Right lobe of liver (tissue), 6 donors: ENCODE measurements at regions not wholly inside any gene's neighbourhood (a gene's known extent, or its start where the extent isn't known, plus 50 kb on each side); places are given as distances from the start of the nearest gene placed in this dataset.

Experiments
- ATAC-seq, 4 donors: fragments of 200-7000 bp; cut with Tn5 transposase; one replicate each; pipeline ENCODE4 v1.9.1; 2020; ENCODE audit warnings: mild to moderate bottlenecking in 4 of 4, moderate library complexity in 4 of 4
- DNase-seq, 3 donors: peaks; one replicate each; pipeline ENCODE4 v3.0.0-alpha.2; 2020
- H3K27ac ChIP-seq, 3 donors: fragments of 200-600 bp; one replicate each; pipeline ENCODE4 v1.8.0; 2022
- H3K27me3 ChIP-seq, 2 donors: fragments of 200-600 bp; one replicate each; pipeline ENCODE4 v1.8.0; 2022
- H3K36me3 ChIP-seq, 4 donors: fragments of 200-600 bp; sonication (generic) in 1 of 4; one replicate each; pipeline versions ENCODE4 v1.5.1 to v1.8.0; 2017 to 2022; ENCODE audit warnings: control low read depth in 1 of 4
- H3K4me1 ChIP-seq, 4 donors: fragments of 200-600 bp; sonication (generic) in 1 of 4; one replicate each; pipeline versions ENCODE4 v1.5.1 to v1.8.0; 2017 to 2022; ENCODE audit warnings: control low read depth in 1 of 4
- H3K4me3 ChIP-seq, 3 donors: fragments of 200-600 bp; one replicate each; pipeline ENCODE4 v1.8.0; 2022
- H3K9me3 ChIP-seq, 4 donors: fragments of 200-600 bp; sonication (generic) in 1 of 4; one replicate each; pipeline versions ENCODE4 v1.5.1 to v1.8.0; 2017 to 2022; ENCODE audit warnings: control low read depth in 1 of 4
- CTCF ChIP-seq, 4 donors: fragments of 200-600 bp in 3 of 4; fragments of 450-650 bp in 1 of 4; IDR thresholded peaks; one replicate each; pipeline versions ENCODE4 v1.5.1 to v1.8.0; 2016 to 2022; ENCODE audit warnings: antibody characterized with exemption in 4 of 4, mild to moderate bottlenecking in 2 of 4
- POLR2A ChIP-seq: fragments of 450-650 bp; IDR thresholded peaks from one replicate; pipeline ENCODE4 v1.6.1; 2017; ENCODE audit warnings: antibody characterized with exemption, mild to moderate bottlenecking
- WGBS: methylation state at CpG from one replicate; pipeline ENCODE4 v1.1.6; 2018; ENCODE audit warnings: low coverage, low lambda C conversion rate; ENCODE audit not compliant: insufficient coverage; ENCODE audit errors: missing lambda C conversion rate; 5-methylcytosine and 5-hydroxymethylcytosine counted together
- intact Hi-C, 2 donors: fragments of 100-400 bp; cut with DNase I; formaldehyde crosslinking; loops; one replicate each; pipeline versions ENCODE4 v1.11.2 to v1.14.1; 2022
- donor health status: DM: no; HTN: yes; CAD: no.
- donor health status: DM: no; HTN: no; CAD: no.
- donor health status: DM: no; HTN: no; CAD: no.
- donor health status: DM: no; HTN: yes; CAD: no.
- donor health status: DM: no; HTN: yes; CAD: no.

DNA sequence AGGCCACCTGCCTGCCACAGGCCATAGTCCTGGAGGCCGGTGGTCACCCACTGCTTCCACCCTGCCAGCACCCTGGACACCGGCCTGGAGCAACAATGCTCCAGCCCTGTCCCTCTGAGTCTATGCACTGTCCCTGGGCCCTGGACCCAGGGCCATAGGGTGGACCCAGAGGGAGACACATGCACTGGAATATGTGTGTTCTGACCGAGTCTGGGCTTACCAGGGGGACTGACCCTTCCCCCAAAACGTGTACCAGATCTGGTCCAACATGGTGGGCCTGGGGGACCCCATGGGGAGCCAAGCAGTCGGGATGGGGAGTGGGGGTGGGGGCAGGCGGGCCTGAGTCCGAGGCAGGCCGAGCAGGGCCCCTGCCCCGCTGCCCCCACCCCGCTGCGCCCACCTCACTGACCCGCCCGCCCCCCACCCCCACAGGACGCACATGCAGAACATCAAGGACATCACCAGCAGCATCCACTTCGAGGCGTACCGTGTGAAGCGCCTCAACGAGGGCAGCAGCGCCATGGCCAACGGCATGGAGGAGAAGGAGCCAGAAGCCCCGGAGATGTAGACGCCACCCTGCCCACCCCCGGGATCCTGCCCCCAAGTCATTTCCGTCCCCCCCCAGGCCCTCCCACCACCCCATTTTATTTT is 357.4 kb downstream of the SEC14L1 start:
- Histone ChIP-seq H3K27me3 (no peaks in the 10 kb centered on the region), H3K27ac (no peak overlapping the region), H3K9me3 (no peaks in the 10 kb centered on the region), H3K36me3 (peaks cover 0 to 26% (median 9%) of the 10 kb centered on the region in 4 donors), H3K4me3 (no peak overlapping the region), H3K4me1 (no peaks in the 10 kb centered on the region)
- no CpG with 5 or more reads among the region's 25 CpGs for WGBS
- intact Hi-C loops, result loop anchor here in 1 of 2 donors (10.0 kb wide), 1 partner anchor 103 kb away; no protein-coding TSS in a partner anchor
- DNase-seq, result peak in 2 of 3 donors; percentile 37 to 40
- TF ChIP-seq POLR2A (no peak), CTCF (IDR thresholded peaks at IDR 0.05) (no peak)
- ATAC-seq, result no peak

- H3K4me3 ChIP-seq, result no peak overlapping the region
- ATAC-seq (no peak), DNase-seq (peak in 2 of 3 donors; percentile 40 to 52)
- H3K4me1 ChIP-seq, result no peaks in the 10 kb centered on the region
- no peaks in the 10 kb centered on the region for H3K9me3 ChIP-seq
- H3K27me3 ChIP-seq, result no peaks in the 10 kb centered on the region
- 92% methylated on average over 13 of the region's 28 CpGs for WGBS
- TF ChIP-seq CTCF (IDR thresholded peaks at IDR 0.05) (no peak), POLR2A (no peak)
- no peak overlapping the region for H3K27ac ChIP-seq
- H3K36me3 ChIP-seq, result peaks cover 0 to 22% (median 8%) of the 10 kb centered on the region in 4 donors
- intact Hi-C loops, result loop anchor here in 1 of 2 donors (10.0 kb wide), 1 partner anchor 104 kb away; no protein-coding TSS in a partner anchor
Measured at GRCh38 chr17:77498791-77499698, 358.3 kb downstream of the SEC14L1 start.

- WGBS, result 83% methylated on average over 1 of the region's 14 CpGs
- H3K4me3 ChIP-seq, result no peak overlapping the region
- H3K27ac ChIP-seq, result no peak overlapping the region
- TF ChIP-seq CTCF (IDR thresholded peaks at IDR 0.05) (no peak), POLR2A (no peak)
- H3K36me3 ChIP-seq, result peaks cover 0 to 13% (median 8%) of the 10 kb centered on the region in 4 donors
- H3K27me3 ChIP-seq, result no peaks in the 10 kb centered on the region
- H3K9me3 ChIP-seq, result no peaks in the 10 kb centered on the region
- ATAC-seq (no peak), DNase-seq (peak in 2 of 3 donors; percentile 37 to 42)
- intact Hi-C loops, result loop anchor here in 1 of 2 donors (10.0 kb wide), 1 partner anchor 105 kb away; no protein-coding TSS in a partner anchor
- no peaks in the 10 kb centered on the region for H3K4me1 ChIP-seq
Measured at GRCh38 chr17:77499699-77500435, 359.1 kb downstream of the SEC14L1 start.

DNA sequence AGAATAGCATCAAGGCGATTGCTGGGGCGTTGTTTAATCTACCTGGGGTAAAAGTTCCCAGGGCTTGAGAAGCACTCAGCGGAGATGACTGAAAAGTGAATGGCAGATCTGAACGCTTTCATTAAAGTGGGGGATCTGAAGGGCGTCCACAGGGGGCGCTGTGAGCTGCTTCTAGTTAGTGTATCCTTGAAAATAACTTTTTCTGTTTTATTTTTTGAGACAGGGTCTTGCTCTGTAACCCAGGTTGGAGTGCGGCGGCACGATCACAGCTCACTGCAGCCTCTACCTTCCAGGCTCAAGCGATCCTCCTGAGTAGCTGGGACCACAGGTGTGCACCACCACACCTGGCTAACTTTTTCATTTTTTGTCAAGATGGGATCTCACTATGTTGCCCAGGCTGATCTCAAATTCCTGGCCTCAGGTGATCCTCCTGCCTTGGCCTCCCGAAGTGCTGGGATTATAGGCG is 360.4 kb downstream of the SEC14L1 start:
- no peaks in the 10 kb centered on the region for H3K9me3 ChIP-seq
- TF ChIP-seq POLR2A (no peak), CTCF (IDR thresholded peaks at IDR 0.05) (peak in 1 of 4 donors; percentile 24)
- H3K27ac ChIP-seq, result no peak overlapping the region
- no peaks in the 10 kb centered on the region for H3K4me1 ChIP-seq
- ATAC-seq (no peak), DNase-seq (peak in 1 of 3 donors; percentile 20)
- intact Hi-C loops, result no loop called here
- no peaks in the 10 kb centered on the region for H3K27me3 ChIP-seq
- no peak overlapping the region for H3K4me3 ChIP-seq
- 84% methylated on average over 7 of the region's 12 CpGs for WGBS
- H3K36me3 ChIP-seq, result peaks cover 0 to 13% (median 7%) of the 10 kb centered on the region in 4 donors
